GM23338 (cell line): ENCODE measurements at regions not wholly inside any gene's neighbourhood (a gene's known extent, or its start where the extent isn't known, plus 50 kb on each side); places are given as distances from the start of the nearest gene placed in this dataset.
"Not testable (repeated sequence)": the region's sequence is repeated elsewhere in the genome, so short reads cannot be mapped to it uniquely, and the experiment has no call there.

ENCODE experiments used
- ATAC-seq: fragments of 200-7000 bp; cut with Tn5 transposase; 3 replicates; pipeline ENCODE4 v1.9.1; 2020
- DNase-seq: peaks from one replicate; pipeline ENCODE4 v3.0.0-alpha.2; 2015; ENCODE audit warnings: low spot score
- H2AFZ ChIP-seq: fragments of 200-600 bp; sonication (generic); 2 replicates; pipeline ENCODE4 v1.8.0; 2016; ENCODE audit warnings: antibody characterized with exemption, mild to moderate bottlenecking, moderate library complexity
- H3F3A ChIP-seq: fragments of 200-600 bp; sonication (generic); replicated peaks from 2 replicates; pipeline ENCODE4 v1.8.0; 2017; ENCODE audit warnings: antibody characterized with exemption, mixed run types, low read depth
- H3K27ac ChIP-seq: fragments of 200-600 bp; sonication (generic); 2 replicates; pipeline ENCODE4 v1.6.1; 2016; ENCODE audit warnings: low read depth
- H3K27me3 ChIP-seq: fragments of 200-600 bp; sonication (generic); 2 replicates; pipeline ENCODE4 v1.8.0; 2016; ENCODE audit warnings: mild to moderate bottlenecking, mixed run types, moderate library complexity; ENCODE audit not compliant: insufficient read depth
- H3K36me3 ChIP-seq: fragments of 200-600 bp; sonication (generic); 2 replicates; pipeline ENCODE4 v1.8.0; 2016; ENCODE audit warnings: mild to moderate bottlenecking; ENCODE audit not compliant: insufficient read depth
- H3K4me1 ChIP-seq: fragments of 200-600 bp; sonication (generic); 2 replicates; pipeline ENCODE4 v1.8.0; 2016; ENCODE audit warnings: mild to moderate bottlenecking, moderate library complexity; ENCODE audit not compliant: insufficient read depth
- H3K4me2 ChIP-seq: fragments of 200-600 bp; sonication (generic); 2 replicates; pipeline ENCODE4 v1.7.1; 2017; ENCODE audit warnings: mixed run types
- H3K4me3 ChIP-seq: fragments of 200-600 bp; sonication (generic); 2 replicates; pipeline ENCODE4 v1.6.1; 2016; ENCODE audit warnings: mixed run types
- H3K79me2 ChIP-seq: fragments of 200-600 bp; sonication (generic); replicated peaks from 2 replicates; pipeline ENCODE4 v1.8.0; 2017; ENCODE audit warnings: mild to moderate bottlenecking; ENCODE audit not compliant: insufficient read depth
- H3K9me2 ChIP-seq: fragments of 200-600 bp; sonication (generic); 2 replicates; pipeline ENCODE4 v1.8.0; 2017; ENCODE audit not compliant: insufficient read depth
- H4K20me1 ChIP-seq: fragments of 200-600 bp; sonication (generic); replicated peaks from 2 replicates; pipeline ENCODE4 v1.8.0; 2017; ENCODE audit warnings: mild to moderate bottlenecking; ENCODE audit not compliant: insufficient read depth
- H3K27ac Mint-ChIP-seq: 2 replicates; pipeline ENCODE4 v1.8.0; 2020; ENCODE audit warnings: inconsistent platforms, mild to moderate bottlenecking, moderate library complexity, mixed read lengths
- H3K27me3 Mint-ChIP-seq: 3 replicates; pipeline ENCODE4 v1.8.0; 2022; ENCODE audit warnings: low read depth, mild to moderate bottlenecking, moderate library complexity, mixed read lengths, inconsistent platforms; ENCODE audit not compliant: insufficient read depth, poor library complexity
- H3K36me3 Mint-ChIP-seq: 3 replicates; pipeline ENCODE4 v1.8.0; 2021; ENCODE audit warnings: low read depth, mild to moderate bottlenecking, inconsistent platforms, moderate library complexity, mixed read lengths
- H3K4me1 Mint-ChIP-seq: 3 replicates; pipeline ENCODE4 v1.8.0; 2020; ENCODE audit warnings: mild to moderate bottlenecking, inconsistent platforms, mixed read lengths
- H3K4me3 Mint-ChIP-seq: 3 replicates; pipeline ENCODE4 v1.8.0; 2021; ENCODE audit warnings: moderate library complexity, mild to moderate bottlenecking, inconsistent platforms, mixed read lengths
- H3K9me3 Mint-ChIP-seq: 3 replicates; pipeline ENCODE4 v1.8.0; 2020; ENCODE audit warnings: moderate library complexity, mild to moderate bottlenecking, inconsistent platforms, mixed read lengths
- CREB1 ChIP-seq: fragments of 250-450 bp; sonication (Bioruptor Pico); IDR thresholded peaks from 2 replicates; pipeline ENCODE4 v1.5.0; 2020; ENCODE audit warnings: low read depth, mild to moderate bottlenecking, moderate library complexity
- EZH2 ChIP-seq: fragments of 200-600 bp; sonication (generic); IDR thresholded peaks from one replicate; pipeline ENCODE4 v1.8.0; 2017; ENCODE audit warnings: antibody characterized with exemption, mild to moderate bottlenecking, low read depth; ENCODE audit not compliant: unreplicated experiment
- JUNB ChIP-seq: IDR thresholded peaks from one replicate; pipeline ENCODE4 v1.6.1; 2016; ENCODE audit warnings: antibody characterized with exemption; ENCODE audit not compliant: unreplicated experiment
- NANOG ChIP-seq: IDR thresholded peaks from 2 replicates; pipeline ENCODE4 v1.6.1; 2016; ENCODE audit warnings: antibody characterized with exemption, borderline replicate concordance
- POLR2AphosphoS5 ChIP-seq: IDR thresholded peaks from 2 replicates; pipeline ENCODE4 v1.6.1; 2016; ENCODE audit warnings: antibody characterized with exemption, low read depth
- REST ChIP-seq: IDR thresholded peaks from one replicate; pipeline ENCODE4 v1.6.1; 2018; ENCODE audit warnings: antibody characterized with exemption; ENCODE audit not compliant: unreplicated experiment
- ZNF114 ChIP-seq: fragments of 250-450 bp; sonication (Bioruptor Pico); IDR thresholded peaks from 2 replicates; pipeline ENCODE4 v1.5.0; 2020; ENCODE audit warnings: mild to moderate bottlenecking, moderate library complexity
- ZNF331 ChIP-seq: fragments of 250-450 bp; sonication (Bioruptor Pico); IDR thresholded peaks from 2 replicates; pipeline ENCODE4 v1.5.0; 2020; ENCODE audit warnings: low read depth, mild to moderate bottlenecking, moderate library complexity

- TF ChIP-seq EZH2 (no peak), NANOG (no peak), ZNF114 (no peak), CREB1 (CRISPR knock-in tag) (no peak)
Measured at GRCh38 chr1:199247891-199248290, 609.1 kb downstream of the PTPRC start (continued).

- H3K4me3 ChIP-seq, H3K9me2 ChIP-seq, H3K27me3 ChIP-seq, H3K27me3 Mint-ChIP-seq, H3K4me1 ChIP-seq, H3K4me3 Mint-ChIP-seq, H3K27ac Mint-ChIP-seq, H3K36me3 ChIP-seq, H3K79me2 ChIP-seq, ATAC-seq, H3K4me1 Mint-ChIP-seq, H4K20me1 ChIP-seq, H3K36me3 Mint-ChIP-seq, H3K4me2 ChIP-seq, H3K27ac ChIP-seq, DNase-seq, H3K9me3 Mint-ChIP-seq, H2AFZ ChIP-seq, H3F3A ChIP-seq: not testable (repeated sequence)
Measured at GRCh38 chr1:199254040-199254439, 615.2 kb downstream of the PTPRC start.

GRCh38 chr1:199261328-199261727 lies 622.5 kb downstream of the PTPRC start:
- no peak overlapping the region for H2AFZ ChIP-seq

More at GRCh38 chr1:199261328-199261727, 622.5 kb downstream of the PTPRC start:
- ATAC-seq (no peak), DNase-seq (no peak)
- H3K79me2 ChIP-seq: no peaks in the 10 kb centered on the region
- H3K4me1 Mint-ChIP-seq: no peaks in the 10 kb centered on the region
- no peak overlapping the region for H3K27ac Mint-ChIP-seq
- no peaks in the 10 kb centered on the region for H3K27me3 Mint-ChIP-seq
- H3K36me3 Mint-ChIP-seq: no peaks in the 10 kb centered on the region
- no peaks in the 10 kb centered on the region for H3F3A ChIP-seq
- no peaks in the 10 kb centered on the region; the same call in 2 of the 3 replicates for H3K9me3 Mint-ChIP-seq
- TF ChIP-seq ZNF114 (no peak), ZNF331 (CRISPR knock-in tag) (no peak), NANOG (no peak), REST (no peak), POLR2AphosphoS5 (no peak), EZH2 (no peak), JUNB (no peak)
- H3K27me3 ChIP-seq: no peaks in the 10 kb centered on the region
- H3K4me3 ChIP-seq: no peak overlapping the region
- H3K9me2 ChIP-seq: no peaks in the 10 kb centered on the region
- no peaks in the 10 kb centered on the region for H4K20me1 ChIP-seq
- H3K4me2 ChIP-seq: no peak overlapping the region
- no peaks in the 10 kb centered on the region for H3K36me3 ChIP-seq
- no peak overlapping the region for H3K27ac ChIP-seq
- H3K4me1 ChIP-seq: no peaks in the 10 kb centered on the region
- no peak overlapping the region for H3K4me3 Mint-ChIP-seq
